Caco-2 (cell line): ENCODE measurements at regions not wholly inside any gene's neighbourhood (a gene's known extent, or its start where the extent isn't known, plus 50 kb on each side); places are given as distances from the start of the nearest gene placed in this dataset.

Experiments used
- BruUV-seq: library from RNA; stranded (reverse); fragments of 400-500 nt; replicated peaks from 2 replicates; lab custom pipeline; 2021; lab: Mats Ljungman, UMichigan
- CTCF ChIA-PET: fragments of 300-600 bp; sonication (Branson Sonifier 250); formaldehyde crosslinking; loops from one replicate; lab custom pipeline; 2022; ENCODE audit warnings: antibody characterized with exemption; lab: Charles Lee
- POLR2A ChIA-PET: fragments of 300-600 bp; sonication (Branson Sonifier 250); formaldehyde crosslinking; loops from one replicate; lab custom pipeline; 2022; ENCODE audit warnings: antibody characterized with exemption; lab: Charles Lee
- DNase-seq, 2 experiments: peaks; one replicate each; pipeline versions ENCODE4 v3.0.0 to v3.0.0-alpha.2; 2020 to 2022
- H3K27me3 ChIP-seq: replicated peaks from 2 replicates; pipeline ENCODE4 v1.6.0; 2011; ENCODE audit warnings: low read length; ENCODE audit not compliant: control insufficient read depth, insufficient read depth
- H3K36me3 ChIP-seq: 2 replicates; pipeline ENCODE4 v1.5.1; 2011; ENCODE audit warnings: low read length; ENCODE audit not compliant: control insufficient read depth, insufficient read depth
- H3K4me1 ChIP-seq: fragments of 250-450 bp; sonication (Bioruptor Pico); 2 replicates; pipeline ENCODE4 v1.5.1; 2020; ENCODE audit warnings: mild to moderate bottlenecking
- H3K4me3 ChIP-seq: 2 replicates; pipeline ENCODE4 v1.5.1; 2011; ENCODE audit warnings: low read depth, mild to moderate bottlenecking, control low read depth, low read length
- H3K9me3 ChIP-seq: fragments of 250-450 bp; sonication (Bioruptor Pico); 2 replicates; pipeline ENCODE4 v1.5.1; 2020; ENCODE audit warnings: mild to moderate bottlenecking, moderate library complexity
- H3K27ac Mint-ChIP-seq: one replicate; pipeline ENCODE4 v1.8.0; 2022; ENCODE audit warnings: mixed read lengths; ENCODE audit not compliant: unreplicated experiment
- H3K27me3 Mint-ChIP-seq: one replicate; pipeline ENCODE4 v1.8.0; 2022; ENCODE audit warnings: mixed read lengths; ENCODE audit not compliant: insufficient read depth, unreplicated experiment
- H3K36me3 Mint-ChIP-seq: one replicate; pipeline ENCODE4 v1.8.0; 2022; ENCODE audit warnings: mild to moderate bottlenecking, mixed read lengths; ENCODE audit not compliant: insufficient read depth, unreplicated experiment
- H3K4me1 Mint-ChIP-seq: one replicate; pipeline ENCODE4 v1.8.0; 2022; ENCODE audit warnings: low read depth, mixed read lengths; ENCODE audit not compliant: unreplicated experiment
- H3K4me3 Mint-ChIP-seq: one replicate; pipeline ENCODE4 v1.8.0; 2022; ENCODE audit warnings: mild to moderate bottlenecking, moderate library complexity, mixed read lengths; ENCODE audit not compliant: unreplicated experiment
- H3K9me3 Mint-ChIP-seq: one replicate; pipeline ENCODE4 v1.8.0; 2022; ENCODE audit warnings: mixed read lengths; ENCODE audit not compliant: unreplicated experiment
- intact Hi-C: fragments of 100-400 bp; cut with micrococcal nuclease; formaldehyde crosslinking; loops from one replicate; pipeline ENCODE4 v1.10.0; 2022; ENCODE audit not compliant: unreplicated experiment
- TF ChIP-seq, protein P1 (sequence below), 2 experiments: fragments of 200-600 bp in 1 of 2; IDR thresholded peaks; 1 replicate in 1 of 2; 2 replicates in 1 of 2; pipeline versions ENCODE4 v1.5.1 to v1.8.0; 2011 to 2022; ENCODE audit warnings: antibody characterized with exemption in 1 of 2, control low read depth in 1 of 2, inconsistent platforms in 1 of 2, low read depth in 1 of 2, low read length in 1 of 2, mild to moderate bottlenecking in 1 of 2, moderate library complexity in 1 of 2; ENCODE audit not compliant: insufficient read depth in 1 of 2, severe bottlenecking in 1 of 2, unreplicated experiment in 1 of 2

DNA sequence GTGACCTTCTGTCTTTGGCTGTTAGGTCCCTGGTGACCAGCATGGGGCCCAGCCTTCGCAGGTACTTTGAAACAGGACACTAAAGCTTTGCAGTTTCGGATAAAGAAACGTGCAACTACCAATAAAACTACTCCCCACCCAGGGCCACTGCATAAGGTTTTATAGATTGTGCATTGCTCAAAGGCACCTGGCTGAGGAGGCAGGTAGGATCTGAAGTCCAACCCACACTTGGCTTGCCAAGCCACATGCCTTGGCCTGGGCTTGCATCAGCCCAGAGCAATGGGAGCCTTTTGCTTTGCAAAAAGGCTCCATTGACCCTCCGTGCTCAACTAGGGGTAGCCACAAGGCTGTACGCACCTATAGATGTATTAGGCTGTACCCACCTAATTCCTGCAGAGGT, 84.4 kb upstream of the SYT6 start:
- TF ChIP-seq, protein P1, sequence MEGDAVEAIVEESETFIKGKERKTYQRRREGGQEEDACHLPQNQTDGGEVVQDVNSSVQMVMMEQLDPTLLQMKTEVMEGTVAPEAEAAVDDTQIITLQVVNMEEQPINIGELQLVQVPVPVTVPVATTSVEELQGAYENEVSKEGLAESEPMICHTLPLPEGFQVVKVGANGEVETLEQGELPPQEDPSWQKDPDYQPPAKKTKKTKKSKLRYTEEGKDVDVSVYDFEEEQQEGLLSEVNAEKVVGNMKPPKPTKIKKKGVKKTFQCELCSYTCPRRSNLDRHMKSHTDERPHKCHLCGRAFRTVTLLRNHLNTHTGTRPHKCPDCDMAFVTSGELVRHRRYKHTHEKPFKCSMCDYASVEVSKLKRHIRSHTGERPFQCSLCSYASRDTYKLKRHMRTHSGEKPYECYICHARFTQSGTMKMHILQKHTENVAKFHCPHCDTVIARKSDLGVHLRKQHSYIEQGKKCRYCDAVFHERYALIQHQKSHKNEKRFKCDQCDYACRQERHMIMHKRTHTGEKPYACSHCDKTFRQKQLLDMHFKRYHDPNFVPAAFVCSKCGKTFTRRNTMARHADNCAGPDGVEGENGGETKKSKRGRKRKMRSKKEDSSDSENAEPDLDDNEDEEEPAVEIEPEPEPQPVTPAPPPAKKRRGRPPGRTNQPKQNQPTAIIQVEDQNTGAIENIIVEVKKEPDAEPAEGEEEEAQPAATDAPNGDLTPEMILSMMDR (IDR thresholded peaks at IDR 0.05; ENCODE audit: insufficient read depth in 1 of 2, low read depth in 1 of 2, low read length in 1 of 2, severe bottlenecking in 1 of 2, unreplicated experiment in 1 of 2), result no peak
- ChIA-PET CTCF (no interaction called here), POLR2A (no interaction called here)
- Mint-ChIP-seq H3K27ac (no peak overlapping the region), H3K9me3 (no peaks in the 10 kb centered on the region), H3K4me3 (no peak overlapping the region), H3K4me1 (no peaks in the 10 kb centered on the region), H3K36me3 (no peaks in the 10 kb centered on the region), H3K27me3 (no peaks in the 10 kb centered on the region)
- Histone ChIP-seq H3K9me3 (no peaks in the 10 kb centered on the region), H3K4me3 (no peak overlapping the region), H3K27me3 (no peaks in the 10 kb centered on the region), H3K4me1 (no peaks in the 10 kb centered on the region), H3K36me3 (no peaks in the 10 kb centered on the region)
- no peak for DNase-seq
- intact Hi-C loops, result no loop called here
- no TSS peak for BruUV-seq

DNA sequence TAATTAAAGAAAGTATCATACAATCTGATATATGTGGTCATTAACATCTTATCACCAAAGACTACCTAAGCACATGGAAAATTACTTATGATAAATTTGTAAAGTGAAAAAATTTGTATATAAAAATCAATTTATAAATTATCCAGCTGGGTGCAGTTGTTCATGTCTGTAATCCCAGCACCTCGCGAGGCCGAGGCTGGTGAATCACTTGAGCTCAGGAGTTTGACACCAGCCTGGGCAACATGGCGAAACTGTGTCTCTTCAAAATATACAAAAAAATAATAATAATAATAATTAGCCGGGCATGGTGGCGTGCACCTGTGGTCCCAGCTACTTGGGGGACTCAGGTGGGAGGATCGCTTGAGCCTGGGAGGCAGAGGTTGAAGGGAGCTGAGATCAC, 82.8 kb upstream of the SYT6 start:
- CTCF ChIA-PET, result no interaction called here
- no peaks in the 10 kb centered on the region for H3K27me3 ChIP-seq
- no peak overlapping the region for H3K4me3 ChIP-seq
- H3K4me1 ChIP-seq, result no peaks in the 10 kb centered on the region
- no peak overlapping the region for H3K4me3 Mint-ChIP-seq
- H3K9me3 ChIP-seq, result no peaks in the 10 kb centered on the region
- no peaks in the 10 kb centered on the region for H3K4me1 Mint-ChIP-seq
- intact Hi-C loops, result no loop called here
- H3K36me3 Mint-ChIP-seq, result no peaks in the 10 kb centered on the region
- no peak for DNase-seq
- TF ChIP-seq, protein P1 (IDR thresholded peaks at IDR 0.05; ENCODE audit: insufficient read depth in 1 of 2, low read depth in 1 of 2, low read length in 1 of 2, severe bottlenecking in 1 of 2, unreplicated experiment in 1 of 2), result no peak
- no peaks in the 10 kb centered on the region for H3K27me3 Mint-ChIP-seq
- H3K9me3 Mint-ChIP-seq, result no peaks in the 10 kb centered on the region
- POLR2A ChIA-PET, result no interaction called here
- BruUV-seq, result no TSS peak
- no peaks in the 10 kb centered on the region for H3K36me3 ChIP-seq
- no peak overlapping the region for H3K27ac Mint-ChIP-seq

DNA sequence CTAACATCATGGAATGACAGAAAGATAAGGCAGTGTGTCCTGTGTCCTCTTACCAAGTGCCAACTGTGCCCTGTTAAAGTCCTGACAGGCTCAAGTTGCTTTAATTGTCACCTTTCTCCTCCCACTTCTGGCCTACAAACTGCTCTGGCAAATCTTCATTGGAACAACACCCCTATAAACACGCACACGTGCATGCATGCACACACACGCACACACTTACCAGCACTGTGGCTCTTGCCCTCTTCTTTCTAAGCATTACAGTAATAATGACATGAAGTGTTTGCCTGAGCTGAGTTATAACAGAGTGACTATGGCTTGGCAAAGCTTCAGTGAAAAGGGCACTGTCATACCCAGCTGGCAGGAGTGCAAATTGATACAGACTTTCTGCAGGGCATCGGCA, 82.3 kb upstream of the SYT6 start:
- no peaks in the 10 kb centered on the region for H3K36me3 ChIP-seq
- intact Hi-C loops, result no loop called here
- POLR2A ChIA-PET, result no interaction called here
- Mint-ChIP-seq H3K4me1 (no peaks in the 10 kb centered on the region), H3K36me3 (no peaks in the 10 kb centered on the region), H3K27ac (no peak overlapping the region), H3K27me3 (no peaks in the 10 kb centered on the region), H3K4me3 (no peak overlapping the region), H3K9me3 (no peaks in the 10 kb centered on the region)
- H3K4me1 ChIP-seq, result no peaks in the 10 kb centered on the region
- DNase-seq, result no peak
- no peak overlapping the region for H3K4me3 ChIP-seq
- no peaks in the 10 kb centered on the region for H3K27me3 ChIP-seq
- TF ChIP-seq, protein P1 (IDR thresholded peaks at IDR 0.05; ENCODE audit: insufficient read depth in 1 of 2, low read depth in 1 of 2, low read length in 1 of 2, severe bottlenecking in 1 of 2, unreplicated experiment in 1 of 2), result no peak
- no TSS peak for BruUV-seq
- no peaks in the 10 kb centered on the region for H3K9me3 ChIP-seq
- CTCF ChIA-PET, result no interaction called here
